Naive B cell (primary cell): ENCODE measurements at regions not wholly inside any gene's neighbourhood (a gene's known extent, or its start where the extent isn't known, plus 50 kb on each side); places are given as distances from the start of the nearest gene placed in this dataset.

Experiments used
- ATAC-seq, 2 donors: fragments of 150-1000 bp; cut with Tn5 transposase; 2 replicates each; pipeline ENCODE4 v1.10.0; 2021; ENCODE audit warnings: low read depth in 2 of 2, mild to moderate bottlenecking in 2 of 2, moderate library complexity in 2 of 2
- DNase-seq: peaks from one replicate; pipeline ENCODE4 v3.0.0; 2022
- H3K27ac Mint-ChIP-seq, 6 donors: one replicate each; pipeline ENCODE4 v1.8.0; 2020 to 2022; ENCODE audit warnings: mild to moderate bottlenecking in 6 of 6, mixed read lengths in 6 of 6, moderate library complexity in 5 of 6, inconsistent platforms in 2 of 6
- H3K27me3 Mint-ChIP-seq, 3 donors: one replicate each; pipeline ENCODE4 v1.8.0; 2021 to 2022; ENCODE audit warnings: mixed read lengths in 3 of 3, mild to moderate bottlenecking in 1 of 3
- H3K36me3 Mint-ChIP-seq, 2 donors: one replicate each; pipeline ENCODE4 v1.8.0; 2020 to 2022; ENCODE audit warnings: mixed read lengths in 2 of 2, inconsistent platforms in 1 of 2, mild to moderate bottlenecking in 1 of 2
- H3K4me1 Mint-ChIP-seq, 3 donors: one replicate each; pipeline ENCODE4 v1.8.0; 2020 to 2022; ENCODE audit warnings: mixed read lengths in 3 of 3, inconsistent platforms in 1 of 3, mild to moderate bottlenecking in 1 of 3, moderate library complexity in 1 of 3
- H3K4me3 Mint-ChIP-seq, 8 donors: one replicate each; pipeline ENCODE4 v1.8.0; 2020 to 2022; ENCODE audit warnings: mild to moderate bottlenecking in 8 of 8, mixed read lengths in 8 of 8, moderate library complexity in 8 of 8, inconsistent platforms in 2 of 8
- H3K9me3 Mint-ChIP-seq, 7 donors: one replicate each; pipeline ENCODE4 v1.8.0; 2020 to 2022; ENCODE audit warnings: mixed read lengths in 7 of 7, mild to moderate bottlenecking in 5 of 7, inconsistent platforms in 2 of 7, moderate library complexity in 1 of 7

DNA sequence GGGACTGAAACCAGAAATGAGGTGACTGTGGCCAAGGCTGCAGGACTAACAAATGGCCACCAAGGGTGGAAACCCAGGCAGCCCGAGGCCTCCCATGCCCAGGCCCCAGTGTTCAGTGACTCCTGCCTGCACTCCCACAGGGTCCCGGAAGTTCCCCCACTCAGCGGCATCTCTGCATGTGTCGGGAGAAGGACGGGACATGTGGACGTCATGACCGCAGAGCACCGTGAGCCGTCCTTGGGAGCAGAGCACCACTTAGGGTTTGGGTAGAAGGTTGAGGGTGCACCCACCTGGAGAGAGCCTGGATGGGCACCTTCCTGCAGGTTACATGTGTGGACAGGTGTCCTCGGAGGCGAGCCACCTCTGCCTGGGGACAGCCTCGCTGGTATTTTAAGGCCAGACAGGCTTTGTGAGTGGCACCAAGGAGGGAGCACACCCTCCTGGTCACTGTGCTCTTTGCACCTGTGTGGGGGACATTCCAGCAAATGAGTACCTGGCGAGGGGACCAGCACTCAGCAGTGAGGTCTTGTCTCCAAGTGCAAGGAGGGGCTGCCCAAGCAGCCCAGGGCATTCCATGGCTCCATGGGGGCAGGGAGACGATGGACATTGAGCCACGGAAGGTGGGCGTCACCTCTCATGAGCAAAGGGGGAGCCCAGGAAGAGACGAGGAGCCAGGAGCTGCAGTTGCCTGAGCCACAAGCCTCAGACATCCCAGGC lies 95.3 kb upstream of the TCERG1L start:
- ATAC-seq (no peak), DNase-seq (no peak)
- Mint-ChIP-seq H3K27ac (no peak overlapping the region), H3K4me1 (no peaks in the 10 kb centered on the region), H3K27me3 (no peaks in the 10 kb centered on the region), H3K4me3 (no peak overlapping the region), H3K36me3 (no peaks in the 10 kb centered on the region), H3K9me3 (peaks cover 0 to 4% (median 0%) of the 10 kb centered on the region in 7 donors)

- Mint-ChIP-seq H3K36me3 (peaks cover 0 to 7% of the 10 kb centered on the region in 2 donors), H3K9me3 (peaks cover 2 to 9% (median 5%) of the 10 kb centered on the region in 7 donors), H3K4me1 (no peaks in the 10 kb centered on the region), H3K27ac (no peak overlapping the region), H3K27me3 (no peaks in the 10 kb centered on the region), H3K4me3 (no peak overlapping the region)
- ATAC-seq (no peak), DNase-seq (no peak)
Measured at GRCh38 chr10:131418681-131419080, 107.2 kb upstream of the TCERG1L start.

- no peak overlapping the region for H3K27ac Mint-ChIP-seq
- peaks cover 2 to 11% (median 5%) of the 10 kb centered on the region in 7 donors for H3K9me3 Mint-ChIP-seq
- no peaks in the 10 kb centered on the region for H3K4me1 Mint-ChIP-seq
- H3K36me3 Mint-ChIP-seq, result peaks cover 0 to 7% of the 10 kb centered on the region in 2 donors
- H3K4me3 Mint-ChIP-seq, result no peak overlapping the region
- DNase-seq, result no peak
- H3K27me3 Mint-ChIP-seq, result peaks cover 0 to 8% (median 0%) of the 10 kb centered on the region in 3 donors
- no peak for ATAC-seq
Measured at GRCh38 chr10:131419797-131420196, 108.3 kb upstream of the TCERG1L start.

- Mint-ChIP-seq H3K4me1 (no peaks in the 10 kb centered on the region), H3K36me3 (peaks cover 0 to 7% of the 10 kb centered on the region in 2 donors), H3K4me3 (no peak overlapping the region), H3K27ac (no peak overlapping the region), H3K9me3 (peaks cover 2 to 11% (median 5%) of the 10 kb centered on the region in 7 donors), H3K27me3 (peaks cover 0 to 8% (median 0%) of the 10 kb centered on the region in 3 donors)
- no peak for ATAC-seq
- DNase-seq, result no peak
Measured at GRCh38 chr10:131420867-131421266, 109.3 kb upstream of the TCERG1L start.

- H3K4me1 Mint-ChIP-seq, result no peaks in the 10 kb centered on the region
- no peak overlapping the region for H3K27ac Mint-ChIP-seq
- H3K36me3 Mint-ChIP-seq, result peaks cover 0 to 7% of the 10 kb centered on the region in 2 donors
- H3K9me3 Mint-ChIP-seq, result peaks cover 2 to 10% (median 5%) of the 10 kb centered on the region in 7 donors
- H3K27me3 Mint-ChIP-seq, result peaks cover 0 to 8% (median 0%) of the 10 kb centered on the region in 3 donors
- ATAC-seq, result no peak
- no peak for DNase-seq
- no peak overlapping the region for H3K4me3 Mint-ChIP-seq
Measured at GRCh38 chr10:131421381-131421780, 109.9 kb upstream of the TCERG1L start.

DNA sequence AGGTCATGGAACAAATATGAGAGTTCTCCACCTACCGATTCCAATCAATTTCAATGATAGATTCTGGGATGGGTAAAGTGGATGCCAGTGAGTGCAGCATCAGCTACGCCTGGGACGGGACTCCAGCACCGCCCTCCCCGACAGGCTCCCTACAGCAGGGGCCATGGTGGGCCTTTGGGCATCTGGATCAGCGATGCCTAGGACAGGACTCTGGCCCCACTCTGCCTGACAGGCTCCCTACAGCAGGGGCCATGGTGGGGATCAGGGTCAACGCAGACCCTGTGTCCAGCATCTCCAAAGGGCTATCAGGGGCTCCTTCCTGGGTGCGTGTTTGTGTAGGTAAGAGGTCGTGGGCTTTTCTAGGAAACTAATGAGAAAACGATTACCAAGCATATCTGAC lies 111.2 kb upstream of the TCERG1L start:
- no peak for ATAC-seq
- no peaks in the 10 kb centered on the region for H3K4me1 Mint-ChIP-seq

DNA sequence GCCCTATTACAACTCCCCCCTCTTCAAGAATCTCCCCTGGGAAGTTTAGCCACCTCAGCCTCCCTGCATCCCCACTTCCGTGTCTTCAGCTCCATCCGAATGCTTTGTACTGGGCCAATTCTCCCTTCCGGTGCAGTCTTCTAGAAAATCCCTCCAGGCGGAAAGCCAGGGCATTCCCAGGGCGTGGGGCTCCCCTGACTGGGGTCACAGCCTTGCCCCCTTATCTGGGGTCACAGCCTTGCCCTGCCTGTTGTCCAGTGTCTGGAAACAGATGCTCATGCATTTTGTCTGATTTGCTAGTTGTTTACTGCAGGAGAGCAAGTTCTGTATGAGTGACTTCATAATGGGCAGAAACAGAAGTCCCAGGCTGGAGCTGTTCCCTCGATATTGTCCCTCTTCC lies 112.5 kb upstream of the TCERG1L start:
- Mint-ChIP-seq H3K36me3 (peaks cover 0 to 7% of the 10 kb centered on the region in 2 donors), H3K27me3 (peaks cover 0 to 8% (median 0%) of the 10 kb centered on the region in 3 donors), H3K27ac (no peak overlapping the region), H3K4me1 (no peaks in the 10 kb centered on the region), H3K4me3 (peak overlapping the region in 1 of 8 donors; percentile 54), H3K9me3 (peaks cover 0 to 6% (median 2%) of the 10 kb centered on the region in 7 donors)
- ATAC-seq, result no peak
- DNase-seq, result no peak

More for the DNA sequence above, 111.2 kb upstream of the TCERG1L start:
- Mint-ChIP-seq H3K9me3 (peaks cover 0 to 6% (median 3%) of the 10 kb centered on the region in 7 donors), H3K27me3 (peaks cover 0 to 8% (median 0%) of the 10 kb centered on the region in 3 donors), H3K27ac (no peak overlapping the region), H3K36me3 (peaks cover 0 to 7% of the 10 kb centered on the region in 2 donors), H3K4me3 (peak overlapping the region in 1 of 8 donors; percentile 47)
- no peak for DNase-seq

DNA sequence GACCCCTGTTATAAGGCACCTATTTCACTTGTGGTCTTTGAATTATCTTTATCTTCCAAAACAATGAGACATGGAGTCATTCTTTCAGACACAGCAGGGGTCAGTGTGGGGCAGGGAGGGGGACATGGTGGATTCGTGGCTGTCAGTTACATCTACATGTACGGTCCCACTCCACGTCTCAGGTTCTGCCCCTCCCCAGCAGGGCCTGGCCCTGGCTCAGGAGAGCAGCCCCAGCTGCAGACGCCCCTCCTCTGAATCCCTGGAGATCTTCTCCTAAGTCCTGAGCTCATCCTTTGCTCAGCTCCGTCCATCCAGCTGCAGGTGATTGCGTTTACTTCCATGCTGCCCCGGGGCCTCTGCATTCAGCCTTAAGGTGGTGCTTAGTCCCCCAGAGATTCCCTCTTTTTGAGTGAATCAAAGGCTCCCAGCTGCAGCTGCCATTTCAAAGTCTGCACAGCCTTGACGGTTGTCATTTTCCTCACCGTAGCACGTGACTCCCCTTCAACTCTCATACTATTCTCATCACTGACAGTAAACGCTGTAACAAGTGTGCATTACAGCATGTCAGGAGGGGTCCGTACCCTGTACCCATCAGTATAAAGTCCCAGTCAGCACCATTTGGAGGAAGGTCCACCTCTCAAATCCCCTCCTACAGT lies 113.4 kb upstream of the TCERG1L start:
- ATAC-seq, result no peak
- H3K36me3 Mint-ChIP-seq, result peaks cover 0 to 2% of the 10 kb centered on the region in 2 donors
- H3K4me3 Mint-ChIP-seq, result no peak overlapping the region
- no peaks in the 10 kb centered on the region for H3K4me1 Mint-ChIP-seq
- H3K9me3 Mint-ChIP-seq, result peaks cover 0 to 3% (median under 1%) of the 10 kb centered on the region in 7 donors
- H3K27ac Mint-ChIP-seq, result no peak overlapping the region
- no peak for DNase-seq
- peaks cover 0 to 14% (median 0%) of the 10 kb centered on the region in 3 donors for H3K27me3 Mint-ChIP-seq

- DNase-seq (no peak), ATAC-seq (no peak)
- no peak overlapping the region for H3K27ac Mint-ChIP-seq
- no peaks in the 10 kb centered on the region for H3K36me3 Mint-ChIP-seq
- no peak overlapping the region for H3K4me3 Mint-ChIP-seq
- no peaks in the 10 kb centered on the region for H3K4me1 Mint-ChIP-seq
- peaks cover 0 to 23% (median 9%) of the 10 kb centered on the region in 3 donors for H3K27me3 Mint-ChIP-seq
- H3K9me3 Mint-ChIP-seq, result peaks cover 0 to 3% (median 0%) of the 10 kb centered on the region in 7 donors
Measured at GRCh38 chr10:131425752-131426533, 114.4 kb upstream of the TCERG1L start.

GRCh38 chr10:131426534-131426898 lies 115.0 kb upstream of the TCERG1L start:
- no peak for DNase-seq
- Mint-ChIP-seq H3K4me3 (no peak overlapping the region), H3K27ac (no peak overlapping the region), H3K4me1 (no peaks in the 10 kb centered on the region), H3K9me3 (peaks cover 0 to 3% (median 0%) of the 10 kb centered on the region in 7 donors), H3K36me3 (no peaks in the 10 kb centered on the region), H3K27me3 (peaks cover 2 to 26% (median 9%) of the 10 kb centered on the region in 3 donors)
- ATAC-seq, result no peak

DNA sequence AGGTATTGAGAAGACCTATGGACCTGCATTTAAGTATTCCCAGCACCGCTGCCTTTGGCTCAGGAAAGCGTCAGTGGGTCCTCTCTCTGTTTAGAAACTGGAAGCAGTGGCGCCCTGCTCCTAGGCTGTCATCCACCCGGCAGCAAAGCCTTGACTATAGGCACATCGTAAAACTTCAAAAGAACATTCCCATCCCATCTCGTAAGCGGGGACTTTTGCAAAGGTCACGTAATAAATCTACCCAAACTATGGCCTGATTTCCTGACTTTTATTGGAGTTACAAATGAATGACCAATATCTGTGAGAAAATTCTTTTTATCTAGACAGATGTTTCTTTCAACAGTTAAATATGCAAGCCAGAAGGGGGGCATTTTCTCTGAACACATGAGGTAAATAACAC lies 115.8 kb upstream of the TCERG1L start:
- Mint-ChIP-seq H3K9me3 (peaks cover 0 to 4% (median 1%) of the 10 kb centered on the region in 7 donors), H3K36me3 (no peaks in the 10 kb centered on the region), H3K27ac (no peak overlapping the region), H3K4me1 (no peaks in the 10 kb centered on the region), H3K27me3 (peaks cover 9 to 33% (median 10%) of the 10 kb centered on the region in 3 donors), H3K4me3 (no peak overlapping the region)
- DNase-seq (no peak), ATAC-seq (no peak)

- DNase-seq (no peak), ATAC-seq (no peak)
- H3K27me3 Mint-ChIP-seq, result peaks cover 9 to 34% (median 12%) of the 10 kb centered on the region in 3 donors
- no peak overlapping the region for H3K4me3 Mint-ChIP-seq
- H3K36me3 Mint-ChIP-seq, result no peaks in the 10 kb centered on the region
- H3K27ac Mint-ChIP-seq, result no peak overlapping the region
- H3K4me1 Mint-ChIP-seq, result no peaks in the 10 kb centered on the region
- peaks cover 0 to 4% (median 1%) of the 10 kb centered on the region in 7 donors for H3K9me3 Mint-ChIP-seq
Measured at GRCh38 chr10:131427901-131428300, 116.4 kb upstream of the TCERG1L start.

DNA sequence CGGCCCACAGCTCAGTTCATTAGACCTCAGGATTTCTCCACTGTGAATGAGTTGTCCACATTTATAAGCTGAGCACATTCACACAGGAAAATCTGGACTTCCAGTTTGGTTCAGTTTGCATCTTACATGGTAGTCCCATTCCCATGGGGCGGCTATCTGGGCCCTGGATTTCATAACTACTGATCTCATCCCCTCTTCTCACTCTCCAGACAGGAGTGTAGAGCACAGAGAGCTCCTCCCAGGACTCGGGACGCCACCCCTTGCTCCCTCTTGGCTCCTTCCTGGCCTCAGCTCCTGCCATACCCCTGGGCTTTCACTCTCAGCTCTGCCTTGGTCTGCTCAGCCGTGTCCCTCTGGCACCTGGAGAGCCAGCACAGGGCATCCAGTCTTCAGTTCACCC lies 117.6 kb upstream of the TCERG1L start:
- no peak for ATAC-seq
- Mint-ChIP-seq H3K4me1 (no peaks in the 10 kb centered on the region), H3K36me3 (no peaks in the 10 kb centered on the region), H3K27me3 (peaks cover 9 to 30% (median 12%) of the 10 kb centered on the region in 3 donors), H3K9me3 (peaks cover 0 to 4% (median 0%) of the 10 kb centered on the region in 7 donors), H3K27ac (peak overlapping the region in 1 of 6 donors; percentile 51), H3K4me3 (no peak overlapping the region)
- DNase-seq, result no peak
